Stomach (tissue), 8 donors: ENCODE measurements at regions not wholly inside any gene's neighbourhood (a gene's known extent, or its start where the extent isn't known, plus 50 kb on each side); places are given as distances from the start of the nearest gene placed in this dataset.

Source experiments
- DNase-seq, 2 donors: peaks; one replicate each; pipeline versions ENCODE4 v3.0.0 to v3.0.0-alpha.2; 2013 to 2019
- H3K27ac ChIP-seq, 5 donors: fragments of 200-600 bp in 4 of 5; sonication (generic) in 4 of 5; one replicate each; pipeline ENCODE4 v1.5.1; 2013 to 2019; ENCODE audit warnings: mild to moderate bottlenecking in 1 of 5, moderate library complexity in 1 of 5
- H3K27me3 ChIP-seq, 3 donors: fragments of 200-600 bp; sonication (generic); one replicate each; pipeline ENCODE4 v1.5.1; 2017 to 2019; ENCODE audit warnings: mixed run types in 1 of 3
- H3K36me3 ChIP-seq, 4 donors: fragments of 200-600 bp; sonication (generic); 1 replicate in 3 of 4; 2 replicates in 1 of 4; pipeline ENCODE4 v1.5.1; 2016 to 2019
- H3K4me1 ChIP-seq, 4 donors: fragments of 200-600 bp; sonication (generic); one replicate each; pipeline ENCODE4 v1.5.1; 2016 to 2019
- H3K4me3 ChIP-seq, 4 donors: fragments of 200-600 bp; sonication (generic) in 3 of 4; one replicate each; pipeline ENCODE4 v1.5.1; 2016 to 2019; ENCODE audit warnings: mild to moderate bottlenecking in 1 of 4
- H3K9me3 ChIP-seq, 4 donors: fragments of 200-600 bp; sonication (generic); one replicate each; pipeline ENCODE4 v1.5.1; 2016 to 2019
- EP300 ChIP-seq: sonication (generic); formaldehyde crosslinking; IDR thresholded peaks from one replicate; pipeline ENCODE4 v1.6.1; 2017; ENCODE audit warnings: antibody characterized with exemption
- POLR2A ChIP-seq, 4 donors: fragments of 450-650 bp; IDR thresholded peaks; one replicate each; pipeline ENCODE4 v1.6.1; 2016; ENCODE audit warnings: antibody characterized with exemption in 4 of 4, control low read depth in 2 of 4, mild to moderate bottlenecking in 1 of 4, moderate library complexity in 1 of 4
- POLR2AphosphoS5 ChIP-seq, 3 donors: sonication (generic); formaldehyde crosslinking; IDR thresholded peaks; one replicate each; pipeline ENCODE4 v1.6.1; 2016; ENCODE audit warnings: antibody characterized with exemption in 3 of 3
- WGBS, 5 donors: extraction: QIAGEN DNeasy Blood & Tissue Kit in 3 of 5; methylation state at CpG; one replicate each; pipeline versions ENCODE4 v1.1.5 to v1.1.7; 2013 to 2018; 5-methylcytosine and 5-hydroxymethylcytosine counted together
- intact Hi-C: fragments of 100-400 bp; cut with DNase I; formaldehyde crosslinking; loops from one replicate; pipeline ENCODE4 v1.15.1; 2023; ENCODE audit warnings: low total_unique reads
- TF ChIP-seq, protein P1 (sequence below), 7 experiments: fragments of 450-650 bp in 4 of 7; fragments of 200-600 bp in 3 of 7; sonication (generic) in 3 of 7; IDR thresholded peaks; one replicate each; pipeline ENCODE4 v1.5.1; 2016 to 2019; ENCODE audit warnings: antibody characterized with exemption in 7 of 7, control low read depth in 2 of 7, mild to moderate bottlenecking in 1 of 7
- donor health status: healthy with polysubstance abuse.
- donor health status: Bipolar disorder and iron deficiency.
- donor health status: healthy.

DNA sequence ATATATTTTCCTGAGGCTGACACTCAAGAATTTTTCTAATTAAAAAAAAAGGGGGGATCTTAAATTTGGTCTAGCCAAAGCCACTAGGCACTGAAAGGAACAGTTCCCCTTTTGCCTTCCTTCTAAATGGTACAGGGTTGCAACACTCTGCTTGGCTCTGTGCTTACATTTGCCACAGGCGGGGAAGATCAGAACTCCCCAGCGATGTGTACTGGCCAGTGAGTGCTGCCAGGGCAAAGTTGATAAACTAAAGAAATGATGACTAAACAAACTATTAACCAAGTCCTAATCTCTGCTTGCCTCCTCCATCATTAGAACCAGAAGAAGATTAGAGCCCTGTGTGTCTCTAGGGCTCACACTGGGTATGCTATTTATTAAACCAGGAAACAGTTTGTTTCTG lies 75.3 kb upstream of the SCEL start:
- Histone ChIP-seq H3K36me3 (no peaks in the 10 kb centered on the region), H3K4me1 (peaks cover 0 to 13% (median 0%) of the 10 kb centered on the region in 4 donors), H3K4me3 (no peak overlapping the region), H3K27me3 (no peaks in the 10 kb centered on the region), H3K9me3 (no peaks in the 10 kb centered on the region), H3K27ac (no peak overlapping the region)
- TF ChIP-seq POLR2A (IDR thresholded peaks at IDR 0.05) (no peak), POLR2AphosphoS5 (IDR thresholded peaks at IDR 0.05) (no peak), EP300 (no peak)
- TF ChIP-seq, protein P1, sequence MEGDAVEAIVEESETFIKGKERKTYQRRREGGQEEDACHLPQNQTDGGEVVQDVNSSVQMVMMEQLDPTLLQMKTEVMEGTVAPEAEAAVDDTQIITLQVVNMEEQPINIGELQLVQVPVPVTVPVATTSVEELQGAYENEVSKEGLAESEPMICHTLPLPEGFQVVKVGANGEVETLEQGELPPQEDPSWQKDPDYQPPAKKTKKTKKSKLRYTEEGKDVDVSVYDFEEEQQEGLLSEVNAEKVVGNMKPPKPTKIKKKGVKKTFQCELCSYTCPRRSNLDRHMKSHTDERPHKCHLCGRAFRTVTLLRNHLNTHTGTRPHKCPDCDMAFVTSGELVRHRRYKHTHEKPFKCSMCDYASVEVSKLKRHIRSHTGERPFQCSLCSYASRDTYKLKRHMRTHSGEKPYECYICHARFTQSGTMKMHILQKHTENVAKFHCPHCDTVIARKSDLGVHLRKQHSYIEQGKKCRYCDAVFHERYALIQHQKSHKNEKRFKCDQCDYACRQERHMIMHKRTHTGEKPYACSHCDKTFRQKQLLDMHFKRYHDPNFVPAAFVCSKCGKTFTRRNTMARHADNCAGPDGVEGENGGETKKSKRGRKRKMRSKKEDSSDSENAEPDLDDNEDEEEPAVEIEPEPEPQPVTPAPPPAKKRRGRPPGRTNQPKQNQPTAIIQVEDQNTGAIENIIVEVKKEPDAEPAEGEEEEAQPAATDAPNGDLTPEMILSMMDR (IDR thresholded peaks at IDR 0.05), result no peak
- DNase-seq, result peak; percentile 14 to 39
- 14 to 41% (median 18%) methylated on average over 2 of the region's 2 CpGs for WGBS, 5 donors
- intact Hi-C loops, result no loop called here

DNA sequence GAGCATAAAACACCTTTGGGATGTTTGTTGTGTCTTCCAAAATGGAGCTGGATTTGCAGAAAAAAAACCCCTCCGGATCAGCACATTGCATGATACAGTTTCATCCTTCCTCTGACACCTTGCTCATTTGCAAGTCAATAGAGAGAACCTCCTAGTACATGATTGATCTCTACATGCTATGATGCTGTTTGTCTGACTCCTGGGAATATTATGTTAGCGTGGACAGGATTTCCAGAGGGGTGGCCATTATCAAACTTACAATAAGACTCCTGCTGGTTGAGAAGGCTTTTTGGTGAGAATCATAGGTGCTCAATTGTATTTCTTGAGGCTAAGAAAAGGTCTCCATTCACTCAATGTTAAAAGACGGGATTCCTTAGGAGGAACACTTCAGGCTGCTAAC lies 75.9 kb upstream of the SCEL start:
- H3K4me1 ChIP-seq, result peaks cover 0 to 13% (median 0%) of the 10 kb centered on the region in 4 donors
- H3K4me3 ChIP-seq, result no peak overlapping the region
- no peak for DNase-seq
- WGBS, 5 donors, result 71 to 82% (median 76%) methylated on average over 3 of the region's 3 CpGs
- H3K9me3 ChIP-seq, result no peaks in the 10 kb centered on the region
- no peak for TF ChIP-seq EP300
- TF ChIP-seq, protein P1 (IDR thresholded peaks at IDR 0.05), result no peak
- TF ChIP-seq POLR2AphosphoS5 (IDR thresholded peaks at IDR 0.05), result no peak
- TF ChIP-seq POLR2A (IDR thresholded peaks at IDR 0.05), result no peak
- H3K27me3 ChIP-seq, result no peaks in the 10 kb centered on the region
- H3K36me3 ChIP-seq, result no peaks in the 10 kb centered on the region
- intact Hi-C loops, result no loop called here
- no peak overlapping the region for H3K27ac ChIP-seq

DNA sequence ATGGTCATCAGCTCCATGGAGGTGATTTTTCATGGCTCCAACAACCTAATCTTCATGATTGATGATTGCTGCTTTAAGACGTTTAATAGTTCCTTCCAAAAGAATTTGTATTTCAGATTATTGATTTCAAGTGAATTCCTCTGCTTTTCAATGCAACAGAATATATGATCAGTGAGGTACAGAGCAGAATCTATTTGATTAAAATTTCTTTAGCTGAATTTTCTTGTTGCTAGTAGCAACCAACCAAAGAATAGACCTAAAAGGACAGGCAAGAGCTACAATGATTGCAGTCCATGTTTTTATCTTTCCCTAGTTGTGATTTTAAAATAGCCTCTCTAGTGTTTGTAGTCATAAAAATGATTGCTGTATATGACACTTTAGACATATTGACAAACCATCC lies 76.8 kb upstream of the SCEL start:
- TF ChIP-seq EP300 (no peak), POLR2AphosphoS5 (IDR thresholded peaks at IDR 0.05) (no peak), POLR2A (IDR thresholded peaks at IDR 0.05) (no peak)
- TF ChIP-seq, protein P1 (IDR thresholded peaks at IDR 0.05), result no peak
- Histone ChIP-seq H3K9me3 (no peaks in the 10 kb centered on the region), H3K36me3 (no peaks in the 10 kb centered on the region), H3K27me3 (no peaks in the 10 kb centered on the region), H3K4me3 (no peak overlapping the region), H3K4me1 (peaks cover 0 to 13% (median 0%) of the 10 kb centered on the region in 4 donors), H3K27ac (no peak overlapping the region)
- 18 to 29% (median 21%) methylated on average over 1 of the region's 1 CpG for WGBS, 5 donors
- intact Hi-C loops, result no loop called here
- DNase-seq, result no peak

DNA sequence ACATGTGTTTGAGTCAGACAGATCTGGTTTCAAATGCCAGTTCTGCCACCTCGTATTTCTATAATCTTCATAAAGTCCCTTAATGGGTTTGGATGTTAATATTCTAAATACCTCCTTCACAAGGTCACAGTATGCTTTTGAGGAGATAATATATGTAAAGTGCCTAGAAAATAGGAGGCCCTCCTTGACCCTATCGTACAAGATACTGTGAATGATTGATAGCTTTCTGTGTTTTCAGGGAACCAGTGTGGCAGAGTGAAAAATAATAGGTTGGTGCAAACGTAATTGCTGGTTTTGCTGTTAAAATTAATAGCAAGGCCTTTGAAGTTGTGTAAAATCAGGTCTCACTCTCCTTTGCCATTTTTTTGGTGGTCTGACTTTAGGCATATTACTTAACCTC lies 77.5 kb upstream of the SCEL start:
- Histone ChIP-seq H3K27ac (no peak overlapping the region), H3K27me3 (no peaks in the 10 kb centered on the region), H3K9me3 (no peaks in the 10 kb centered on the region), H3K4me1 (peaks cover 0 to 13% (median 0%) of the 10 kb centered on the region in 4 donors), H3K36me3 (no peaks in the 10 kb centered on the region), H3K4me3 (no peak overlapping the region)
- TF ChIP-seq POLR2AphosphoS5 (IDR thresholded peaks at IDR 0.05), result no peak
- TF ChIP-seq, protein P1 (IDR thresholded peaks at IDR 0.05), result no peak
- TF ChIP-seq POLR2A (IDR thresholded peaks at IDR 0.05), result no peak
- no peak for TF ChIP-seq EP300
- intact Hi-C loops, result no loop called here
- DNase-seq, result no peak
- 33 to 48% (median 35%) methylated on average over 3 of the region's 3 CpGs for WGBS, 5 donors
